HUES48 (cell line): ENCODE measurements at regions not wholly inside any gene's neighbourhood (a gene's known extent, or its start where the extent isn't known, plus 50 kb on each side); places are given as distances from the start of the nearest gene placed in this dataset.
"Not testable (repeated sequence)": the region's sequence is repeated elsewhere in the genome, so short reads cannot be mapped to it uniquely, and the experiment has no call there.

ENCODE experiments used
- H3K27ac ChIP-seq: one replicate; pipeline ENCODE4 v1.7.0; 2013; ENCODE audit warnings: low read depth, low read length, inconsistent platforms
- H3K27me3 ChIP-seq: 2 replicates; pipeline ENCODE4 v1.6.1; 2013; ENCODE audit warnings: mild to moderate bottlenecking, low read length; ENCODE audit not compliant: control insufficient read depth, insufficient read depth
- H3K36me3 ChIP-seq: 2 replicates; pipeline ENCODE4 v1.6.1; 2013; ENCODE audit warnings: low read length; ENCODE audit not compliant: control insufficient read depth, insufficient read depth
- H3K4me1 ChIP-seq: 2 replicates; pipeline ENCODE4 v1.6.1; 2013; ENCODE audit warnings: mild to moderate bottlenecking, low read length; ENCODE audit not compliant: control insufficient read depth, insufficient read depth
- H3K4me3 ChIP-seq: 2 replicates; pipeline ENCODE4 v1.5.1; 2013; ENCODE audit warnings: mild to moderate bottlenecking, low read depth, low read length
- H3K9ac ChIP-seq: 2 replicates; pipeline ENCODE4 v1.6.1; 2013; ENCODE audit warnings: mild to moderate bottlenecking, low read depth, low read length, moderate library complexity
- H3K9me3 ChIP-seq: 2 replicates; pipeline ENCODE4 v1.6.1; 2013; ENCODE audit warnings: low read length; ENCODE audit not compliant: control insufficient read depth, insufficient read depth

DNA sequence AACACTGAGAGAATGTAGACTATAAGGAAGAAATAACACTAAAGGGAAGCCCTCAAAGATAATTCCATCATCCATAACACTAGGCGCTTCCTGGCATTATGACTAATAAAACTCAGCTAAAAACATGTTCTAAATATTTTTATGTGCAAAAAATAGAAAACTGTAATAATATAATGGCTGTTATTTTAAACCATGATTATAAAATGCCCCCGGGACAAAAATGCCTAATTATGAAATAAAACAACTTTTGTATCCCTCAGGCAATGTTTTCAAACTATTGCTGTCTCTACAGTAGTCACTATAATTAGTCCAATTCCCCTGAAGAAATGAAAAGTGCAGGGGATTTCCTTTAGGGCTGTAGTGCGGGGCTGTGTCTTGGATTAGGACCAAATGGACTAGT, 242.4 kb downstream of the RNF144B start:
- no peak overlapping the region for H3K27ac ChIP-seq
- no peaks in the 10 kb centered on the region for H3K27me3 ChIP-seq
- no peak overlapping the region for H3K9ac ChIP-seq
- no peaks in the 10 kb centered on the region for H3K9me3 ChIP-seq
- H3K36me3 ChIP-seq = no peaks in the 10 kb centered on the region
- no peak overlapping the region for H3K4me3 ChIP-seq
- no peaks in the 10 kb centered on the region for H3K4me1 ChIP-seq

DNA sequence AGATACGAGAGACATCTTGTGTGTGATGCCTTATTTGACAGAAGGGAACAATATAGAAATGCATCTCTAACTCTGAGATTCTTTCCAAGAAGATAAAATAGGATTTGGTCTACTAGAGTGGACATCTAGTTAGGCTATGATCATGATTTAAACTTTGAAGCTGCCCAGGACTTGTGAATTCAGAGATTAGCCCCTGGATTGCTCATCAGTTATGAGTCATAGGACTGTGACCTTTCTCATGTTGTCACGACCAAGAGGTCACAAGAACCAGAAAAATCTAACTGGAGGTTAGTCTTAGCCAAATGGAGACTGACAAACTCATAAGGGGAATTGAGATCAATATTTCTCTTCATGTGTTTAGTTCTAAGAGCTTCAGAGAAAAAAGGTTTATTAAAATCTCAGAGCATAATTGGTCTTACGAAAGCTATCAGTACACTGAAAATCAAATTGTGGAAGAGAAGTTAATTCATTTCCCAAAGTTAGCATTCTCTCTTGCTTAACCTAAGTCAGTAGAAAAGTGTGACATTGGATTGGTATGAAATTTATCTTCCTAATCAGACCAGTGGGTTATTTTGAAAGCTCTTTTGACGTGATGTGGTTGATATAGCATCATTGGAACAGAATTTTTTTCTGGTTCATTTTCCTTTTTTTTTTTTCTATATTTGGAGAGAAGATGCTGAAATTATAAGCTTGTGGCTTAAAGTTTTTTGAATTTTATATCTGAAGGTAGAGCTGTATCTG, 245.7 kb downstream of the RNF144B start:
- H3K27ac ChIP-seq = no peak overlapping the region
- H3K27me3 ChIP-seq = no peaks in the 10 kb centered on the region
- no peak overlapping the region for H3K4me3 ChIP-seq
- no peaks in the 10 kb centered on the region for H3K36me3 ChIP-seq
- no peak overlapping the region for H3K9ac ChIP-seq
- no peaks in the 10 kb centered on the region for H3K4me1 ChIP-seq
- no peaks in the 10 kb centered on the region for H3K9me3 ChIP-seq

DNA sequence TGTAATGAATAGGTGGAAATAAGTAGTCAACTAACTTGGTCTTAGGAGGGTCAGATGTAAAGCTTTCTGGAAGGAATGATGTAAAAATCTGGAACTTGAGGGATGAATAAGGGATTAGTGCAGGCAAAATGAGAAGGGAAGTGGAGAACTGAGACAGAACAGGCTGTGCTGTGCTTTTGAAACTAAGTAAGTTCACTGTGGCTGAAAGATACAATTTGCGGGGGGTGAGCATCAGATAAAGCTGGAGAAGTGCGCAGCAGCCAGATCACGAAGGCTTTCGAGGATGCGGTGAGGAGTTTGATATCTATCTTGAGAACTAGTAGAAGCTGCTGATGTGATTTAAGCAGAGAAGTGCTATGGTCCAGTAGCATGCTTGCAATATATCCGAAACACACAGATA, 247.8 kb downstream of the RNF144B start:
- no peaks in the 10 kb centered on the region for H3K4me1 ChIP-seq
- no peak overlapping the region for H3K27ac ChIP-seq
- H3K4me3 ChIP-seq = no peak overlapping the region
- H3K27me3 ChIP-seq = no peaks in the 10 kb centered on the region
- H3K9me3 ChIP-seq = no peaks in the 10 kb centered on the region
- H3K9ac ChIP-seq = no peak overlapping the region
- H3K36me3 ChIP-seq = no peaks in the 10 kb centered on the region

DNA sequence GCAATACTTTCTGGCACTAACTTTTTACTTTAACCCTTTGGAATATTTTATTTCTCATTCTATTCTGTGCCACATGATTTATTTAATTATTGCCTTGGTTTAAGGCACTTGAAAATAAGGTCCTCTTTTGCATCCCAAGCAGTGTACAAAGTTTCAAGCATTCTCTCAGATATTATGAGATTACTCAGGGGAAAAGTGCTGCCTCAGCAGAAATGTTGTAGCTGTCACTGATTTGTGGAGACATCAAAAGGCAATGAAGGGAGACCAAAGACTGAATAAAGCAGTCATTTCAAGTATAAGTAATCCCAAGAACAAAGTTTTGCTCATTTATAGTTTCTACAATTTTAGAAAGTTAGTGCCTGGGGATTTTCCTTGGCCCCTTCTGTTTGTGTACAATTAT, 253.0 kb downstream of the RNF144B start:
- Histone ChIP-seq H3K27ac (no peak overlapping the region), H3K4me3 (no peak overlapping the region), H3K36me3 (no peaks in the 10 kb centered on the region), H3K9me3 (no peaks in the 10 kb centered on the region), H3K9ac (no peak overlapping the region), H3K4me1 (no peaks in the 10 kb centered on the region), H3K27me3 (no peaks in the 10 kb centered on the region)

DNA sequence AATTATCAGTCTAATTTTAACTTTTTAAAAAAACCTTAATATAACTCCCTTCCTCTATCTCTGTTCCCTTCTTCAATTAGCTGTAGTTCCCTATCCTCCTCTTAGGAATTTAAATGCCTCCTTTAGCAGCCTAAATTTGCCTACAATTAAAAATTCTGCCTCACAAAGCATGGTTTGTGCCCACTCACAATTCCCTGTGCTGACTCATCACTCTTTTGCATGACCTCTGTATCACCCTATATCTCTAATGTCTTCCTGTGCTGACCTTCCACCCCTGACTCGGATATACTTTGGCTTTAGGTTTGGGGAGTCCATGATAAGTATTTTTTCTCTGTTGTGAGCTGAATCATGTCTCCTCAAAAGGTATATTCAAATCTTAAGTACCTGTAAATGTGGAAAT, 253.6 kb downstream of the RNF144B start:
- Histone ChIP-seq H3K27me3 (no peaks in the 10 kb centered on the region), H3K36me3 (no peaks in the 10 kb centered on the region), H3K9ac (no peak overlapping the region), H3K27ac (no peak overlapping the region), H3K4me1 (no peaks in the 10 kb centered on the region), H3K4me3 (no peak overlapping the region), H3K9me3 (no peaks in the 10 kb centered on the region)

DNA sequence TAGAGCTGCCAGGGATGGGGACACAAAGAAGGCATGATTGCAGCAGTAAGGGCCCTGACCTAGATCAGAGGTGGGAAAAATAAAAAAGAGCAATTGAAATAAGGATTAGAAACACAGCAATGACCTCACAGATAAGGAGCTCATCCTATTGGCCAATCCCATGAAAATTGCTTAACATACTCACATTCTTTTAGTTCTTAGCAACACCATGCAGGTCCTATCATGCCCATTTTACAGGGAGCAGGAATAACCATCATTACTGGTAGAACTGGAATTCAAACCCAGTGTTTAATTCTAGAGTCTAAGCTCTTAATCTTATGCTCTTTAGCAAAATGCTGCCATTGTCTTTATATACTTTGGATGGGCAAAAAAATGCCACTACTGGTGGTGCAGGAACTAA, 267.7 kb downstream of the RNF144B start:
- Histone ChIP-seq H3K9me3 (no peaks in the 10 kb centered on the region), H3K4me1 (no peaks in the 10 kb centered on the region), H3K36me3 (no peaks in the 10 kb centered on the region), H3K4me3 (no peak overlapping the region), H3K27ac (no peak overlapping the region), H3K9ac (no peak overlapping the region), H3K27me3 (no peaks in the 10 kb centered on the region)

DNA sequence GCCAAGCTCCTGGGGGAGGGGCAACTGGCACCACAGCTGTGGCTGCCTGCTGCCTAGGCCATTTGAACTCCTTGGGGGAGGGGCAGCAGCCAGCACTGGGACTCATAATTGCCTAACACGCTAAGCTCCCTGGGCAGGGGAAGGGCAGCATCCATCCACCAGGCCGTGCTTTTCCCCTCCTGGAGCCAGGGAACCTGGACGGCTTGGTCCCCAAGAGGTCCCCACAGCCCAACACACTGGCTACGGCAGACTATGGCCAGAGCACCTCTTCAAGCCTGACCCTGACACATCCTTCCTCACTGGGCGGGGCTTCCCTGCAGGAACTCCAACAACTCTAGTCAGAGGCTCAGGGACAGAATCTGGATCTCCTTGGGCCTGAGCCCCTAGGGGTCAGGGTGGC, 269.4 kb downstream of the RNF144B start:
- H3K4me3 ChIP-seq = no peak overlapping the region
- no peaks in the 10 kb centered on the region for H3K36me3 ChIP-seq
- H3K27me3 ChIP-seq = no peaks in the 10 kb centered on the region
- H3K9ac ChIP-seq = no peak overlapping the region
- H3K4me1 ChIP-seq = no peaks in the 10 kb centered on the region
- H3K9me3 ChIP-seq = no peaks in the 10 kb centered on the region
- no peak overlapping the region for H3K27ac ChIP-seq

DNA sequence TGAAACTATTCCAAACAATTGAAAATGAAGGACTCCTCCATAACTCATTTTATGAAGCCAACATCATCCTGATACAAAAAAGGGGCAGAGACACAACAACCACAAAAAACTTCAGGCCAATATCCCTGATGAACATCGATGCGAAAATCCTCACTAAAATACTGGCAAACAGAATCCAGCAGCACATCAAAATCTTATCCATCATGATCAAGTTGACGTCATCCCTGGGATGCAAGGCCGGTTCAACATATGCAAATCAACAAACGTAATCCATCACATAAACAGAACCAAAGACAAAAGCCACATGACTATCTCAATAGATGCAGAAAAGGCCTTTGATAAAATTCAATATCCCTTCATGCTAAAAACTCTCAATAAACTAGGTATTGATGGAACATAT, 272.8 kb downstream of the RNF144B start:
- H3K4me1 ChIP-seq, H3K27me3 ChIP-seq, H3K9ac ChIP-seq, H3K9me3 ChIP-seq, H3K27ac ChIP-seq, H3K36me3 ChIP-seq, H3K4me3 ChIP-seq: not testable (repeated sequence)

DNA sequence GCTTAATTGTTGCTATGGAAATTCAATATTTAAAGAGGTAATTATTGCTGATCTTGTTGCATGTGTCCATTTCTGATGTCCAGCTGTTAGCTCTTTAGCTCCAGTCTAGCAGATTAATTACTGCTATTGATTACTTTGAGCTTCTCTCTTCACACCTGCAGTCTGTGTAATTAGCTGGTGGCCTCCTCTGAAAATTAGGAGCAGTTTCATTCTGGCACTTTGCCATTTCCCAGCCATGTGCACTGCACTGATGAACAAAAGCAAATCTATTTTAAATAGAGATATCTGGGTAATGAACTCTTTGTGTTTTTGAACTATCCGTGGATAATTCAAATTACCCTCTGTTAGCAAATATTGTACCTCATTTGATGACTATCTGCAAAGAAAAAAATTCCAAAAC, 275.9 kb downstream of the RNF144B start:
- Histone ChIP-seq H3K27ac (no peak overlapping the region), H3K9me3 (no peaks in the 10 kb centered on the region), H3K36me3 (no peaks in the 10 kb centered on the region), H3K9ac (no peak overlapping the region), H3K4me1 (no peaks in the 10 kb centered on the region), H3K4me3 (no peak overlapping the region), H3K27me3 (no peaks in the 10 kb centered on the region)

DNA sequence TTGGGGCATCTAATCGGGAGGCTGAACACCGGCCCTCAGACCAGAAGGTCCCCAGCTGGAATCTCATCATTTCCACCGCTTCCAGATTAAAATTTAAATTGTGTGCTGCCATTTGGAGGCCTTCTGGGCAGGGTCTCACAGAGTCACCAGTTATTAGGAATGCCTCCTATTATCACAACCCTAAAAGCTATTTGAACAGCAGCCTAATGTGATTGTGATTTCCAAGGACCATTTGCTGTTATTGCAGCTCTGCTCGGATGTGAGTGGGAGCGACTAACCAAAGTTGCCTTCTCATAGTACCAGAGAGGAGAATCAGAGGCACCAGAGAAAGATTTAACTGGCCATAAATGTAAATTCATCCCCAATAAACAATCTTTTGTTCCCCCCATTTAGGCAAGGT, 277.3 kb downstream of the RNF144B start:
- Histone ChIP-seq H3K9ac (no peak overlapping the region), H3K4me3 (no peak overlapping the region), H3K27me3 (no peaks in the 10 kb centered on the region), H3K27ac (no peak overlapping the region), H3K36me3 (no peaks in the 10 kb centered on the region), H3K9me3 (no peaks in the 10 kb centered on the region), H3K4me1 (no peaks in the 10 kb centered on the region)

DNA sequence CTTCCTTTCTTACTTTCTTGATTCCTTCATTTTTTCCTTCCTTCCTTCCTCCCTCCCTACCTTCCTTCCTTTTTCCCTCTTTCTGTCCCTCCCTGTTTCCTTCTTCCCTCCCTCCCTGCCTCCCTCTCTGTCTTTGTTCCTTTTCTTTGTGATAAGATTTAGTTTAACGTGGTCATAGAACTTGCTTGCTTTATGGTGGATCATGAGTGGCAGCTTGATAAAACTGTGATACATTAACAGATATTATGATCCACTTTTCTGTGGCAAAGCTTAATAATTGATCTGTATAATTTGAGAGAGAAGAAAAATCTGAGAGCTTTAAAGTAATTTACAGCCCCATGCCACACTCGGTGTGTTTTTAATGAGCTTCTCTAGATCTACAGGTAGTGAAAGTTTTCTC, 280.5 kb downstream of the RNF144B start:
- H3K27ac ChIP-seq = no peak overlapping the region
- no peaks in the 10 kb centered on the region for H3K9me3 ChIP-seq
- no peaks in the 10 kb centered on the region for H3K27me3 ChIP-seq
- no peak overlapping the region for H3K4me3 ChIP-seq
- H3K36me3 ChIP-seq = no peaks in the 10 kb centered on the region
- no peaks in the 10 kb centered on the region for H3K4me1 ChIP-seq
- no peak overlapping the region for H3K9ac ChIP-seq

DNA sequence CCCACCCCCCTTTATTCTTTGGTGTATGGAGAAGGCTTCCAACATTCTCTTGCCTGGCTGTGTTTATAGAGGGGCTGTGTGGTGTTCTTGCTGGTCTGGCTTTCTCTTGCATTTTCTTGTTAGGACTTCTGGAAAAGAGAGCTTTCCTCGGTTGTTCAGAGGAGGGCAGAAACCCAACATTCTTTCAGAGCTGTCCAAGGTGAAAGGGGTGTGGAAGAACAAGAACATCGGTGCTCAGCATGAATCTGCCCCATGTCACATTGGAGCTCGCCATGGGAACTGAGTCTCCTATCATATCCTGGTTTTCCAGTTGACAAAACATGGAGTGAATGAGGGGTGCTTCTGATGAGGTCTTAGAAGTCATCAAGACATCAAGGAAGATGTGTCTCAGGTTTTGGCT, 281.8 kb downstream of the RNF144B start:
- no peaks in the 10 kb centered on the region for H3K27me3 ChIP-seq

More for the DNA sequence above, 281.8 kb downstream of the RNF144B start:
- no peaks in the 10 kb centered on the region for H3K4me1 ChIP-seq
- H3K9ac ChIP-seq = no peak overlapping the region
- H3K4me3 ChIP-seq = no peak overlapping the region
- no peaks in the 10 kb centered on the region for H3K9me3 ChIP-seq
- no peak overlapping the region for H3K27ac ChIP-seq
- no peaks in the 10 kb centered on the region for H3K36me3 ChIP-seq
